Trophoblast cell (in vitro differentiated cells and primary cell): ENCODE measurements at regions not wholly inside any gene's neighbourhood (a gene's known extent, or its start where the extent isn't known, plus 50 kb on each side); places are given as distances from the start of the nearest gene placed in this dataset.

Source experiments
- DNase-seq, 2 donors: peaks; one replicate each; pipeline ENCODE4 v3.0.0-alpha.2; 2016
- H2AFZ ChIP-seq: 2 replicates; pipeline ENCODE4 v1.6.1; 2013; ENCODE audit warnings: low read length, moderate library complexity, mild to moderate bottlenecking; ENCODE audit not compliant: insufficient read depth, poor library complexity
- H2AK5ac ChIP-seq: 2 replicates; pipeline ENCODE4 v1.6.1; 2013; ENCODE audit warnings: mild to moderate bottlenecking, low read length
- H2BK120ac ChIP-seq: 2 replicates; pipeline ENCODE4 v1.6.1; 2013; ENCODE audit warnings: low read length, mild to moderate bottlenecking, moderate library complexity; ENCODE audit not compliant: insufficient read depth, poor library complexity
- H2BK12ac ChIP-seq: 2 replicates; pipeline ENCODE4 v1.6.1; 2013; ENCODE audit warnings: mild to moderate bottlenecking, low read length, moderate library complexity
- H2BK5ac ChIP-seq: 2 replicates; pipeline ENCODE4 v1.6.1; 2013; ENCODE audit warnings: low read length, low read depth, moderate library complexity, mild to moderate bottlenecking; ENCODE audit not compliant: poor library complexity
- H3K14ac ChIP-seq: 2 replicates; pipeline ENCODE4 v1.6.1; 2013; ENCODE audit warnings: mild to moderate bottlenecking, low read length
- H3K18ac ChIP-seq: 2 replicates; pipeline ENCODE4 v1.6.1; 2013; ENCODE audit warnings: mild to moderate bottlenecking, low read length
- H3K23ac ChIP-seq: 2 replicates; pipeline ENCODE4 v1.6.1; 2013; ENCODE audit warnings: low read length
- H3K27ac ChIP-seq: 2 replicates; pipeline ENCODE4 v1.5.1; 2013; ENCODE audit warnings: low read depth, mild to moderate bottlenecking, inconsistent platforms, low read length, moderate library complexity
- H3K27me3 ChIP-seq: 2 replicates; pipeline ENCODE4 v1.6.1; 2013; ENCODE audit warnings: inconsistent platforms, mild to moderate bottlenecking, low read length, moderate library complexity; ENCODE audit not compliant: insufficient read depth
- H3K36me3 ChIP-seq, 2 experiments: 1 replicate in 1 of 2; 2 replicates in 1 of 2; pipeline ENCODE4 v1.6.1; 2013; ENCODE audit warnings: low read length in 2 of 2, mild to moderate bottlenecking in 2 of 2, moderate library complexity in 1 of 2; ENCODE audit not compliant: insufficient read depth in 2 of 2, control insufficient read depth in 1 of 2
- H3K4ac ChIP-seq: 2 replicates; pipeline ENCODE4 v1.6.1; 2013; ENCODE audit warnings: low read depth, mild to moderate bottlenecking, low read length, moderate library complexity
- H3K4me1 ChIP-seq, 2 experiments: 1 replicate in 1 of 2; 2 replicates in 1 of 2; pipeline ENCODE4 v1.6.1; 2013; ENCODE audit warnings: low read length in 2 of 2, mild to moderate bottlenecking in 2 of 2, moderate library complexity in 1 of 2; ENCODE audit not compliant: insufficient read depth in 2 of 2, control insufficient read depth in 1 of 2
- H3K4me2 ChIP-seq: 2 replicates; pipeline ENCODE4 v1.6.1; 2013; ENCODE audit warnings: inconsistent platforms, mild to moderate bottlenecking, low read length, moderate library complexity
- H3K4me3 ChIP-seq: 2 replicates; pipeline ENCODE4 v1.5.1; 2013; ENCODE audit warnings: mild to moderate bottlenecking, low read depth, low read length, inconsistent platforms
- H3K79me1 ChIP-seq: one replicate; pipeline ENCODE4 v1.6.1; 2013; ENCODE audit warnings: low read length
- H3K79me2 ChIP-seq: 2 replicates; pipeline ENCODE4 v1.6.1; 2013; ENCODE audit warnings: low read length, mild to moderate bottlenecking; ENCODE audit not compliant: control insufficient read depth, insufficient read depth, poor library complexity
- H3K9ac ChIP-seq: 2 replicates; pipeline ENCODE4 v1.6.1; 2013; ENCODE audit warnings: mild to moderate bottlenecking, low read length
- H3K9me3 ChIP-seq: 2 replicates; pipeline ENCODE4 v1.6.1; 2013; ENCODE audit warnings: low read depth, mild to moderate bottlenecking, control low read depth, inconsistent platforms, low read length; ENCODE audit not compliant: insufficient read depth
- H4K12ac ChIP-seq: 2 replicates; pipeline ENCODE4 v1.6.1; 2013; ENCODE audit warnings: low read depth, mild to moderate bottlenecking, low read length, moderate library complexity
- H4K8ac ChIP-seq: 2 replicates; pipeline ENCODE4 v1.6.1; 2013; ENCODE audit warnings: low read depth, mild to moderate bottlenecking, low read length, moderate library complexity
- H4K91ac ChIP-seq: one replicate; pipeline ENCODE4 v1.6.1; 2013; ENCODE audit warnings: low read depth, mild to moderate bottlenecking, low read length, moderate library complexity
- WGBS: extraction: QIAGEN DNeasy Blood & Tissue Kit; methylation state at CpG from one replicate; pipeline ENCODE4 v1.1.7; 2013; ENCODE audit warnings: missing lambda C conversion rate; ENCODE audit not compliant: insufficient read length, insufficient coverage; ENCODE audit errors: extremely low coverage; 5-methylcytosine and 5-hydroxymethylcytosine counted together

- Histone ChIP-seq H3K4me1 (peaks cover 0 to 7% of the 10 kb centered on the region in 2 experiments), H3K79me1 (no peaks in the 10 kb centered on the region), H3K23ac (no peak overlapping the region), H3K27me3 (no peaks in the 10 kb centered on the region), H3K36me3 (no peaks in the 10 kb centered on the region), H3K4ac (no peak overlapping the region), H2AK5ac (no peak overlapping the region), H4K91ac (no peak overlapping the region), H3K79me2 (no peaks in the 10 kb centered on the region), H3K4me2 (no peak overlapping the region), H2BK12ac (no peak overlapping the region), H4K8ac (no peak overlapping the region), H3K27ac (no peak overlapping the region), H3K18ac (no peak overlapping the region), H2BK120ac (no peak overlapping the region), H3K4me3 (no peak overlapping the region), H3K9ac (no peak overlapping the region), H4K12ac (no peak overlapping the region), H3K14ac (no peak overlapping the region), H2AFZ (no peak overlapping the region), H2BK5ac (no peak overlapping the region), H3K9me3 (no peaks in the 10 kb centered on the region)
- DNase-seq: no peak
- no CpG with 5 or more reads among the region's 7 CpGs for WGBS
Measured at GRCh38 chr19:28422046-28422445, 790.9 kb downstream of the UQCRFS1 start.

GRCh38 chr19:28420811-28421550 lies 792.0 kb downstream of the UQCRFS1 start:
- Histone ChIP-seq H2BK5ac (no peak overlapping the region), H3K27ac (no peak overlapping the region), H3K27me3 (no peaks in the 10 kb centered on the region), H2BK120ac (no peak overlapping the region), H3K79me2 (no peaks in the 10 kb centered on the region), H4K8ac (no peak overlapping the region), H3K4me1 (peaks cover 0 to 7% of the 10 kb centered on the region in 2 experiments), H3K9ac (no peak overlapping the region), H3K4ac (no peak overlapping the region), H4K12ac (no peak overlapping the region), H2AK5ac (no peak overlapping the region), H3K36me3 (no peaks in the 10 kb centered on the region), H3K18ac (no peak overlapping the region), H2AFZ (no peak overlapping the region), H3K23ac (no peak overlapping the region), H2BK12ac (no peak overlapping the region), H3K9me3 (no peaks in the 10 kb centered on the region), H3K79me1 (no peaks in the 10 kb centered on the region), H3K4me2 (no peak overlapping the region), H3K14ac (no peak overlapping the region), H3K4me3 (no peak overlapping the region), H4K91ac (no peak overlapping the region)
- WGBS: no CpG with 5 or more reads among the region's 13 CpGs
- no peak for DNase-seq

GRCh38 chr19:28419312-28419711 lies 793.6 kb downstream of the UQCRFS1 start:
- no peak overlapping the region for H3K4ac ChIP-seq
- H3K79me1 ChIP-seq: no peaks in the 10 kb centered on the region
- H3K9ac ChIP-seq: no peak overlapping the region
- H4K8ac ChIP-seq: no peak overlapping the region
- H3K4me3 ChIP-seq: no peak overlapping the region
- H2AK5ac ChIP-seq: no peak overlapping the region
- H3K23ac ChIP-seq: no peak overlapping the region
- H3K27ac ChIP-seq: no peak overlapping the region
- H3K4me1 ChIP-seq: peaks cover 0 to 7% of the 10 kb centered on the region in 2 experiments
- no peak overlapping the region for H2BK12ac ChIP-seq
- no peaks in the 10 kb centered on the region for H3K9me3 ChIP-seq
- H3K36me3 ChIP-seq: no peaks in the 10 kb centered on the region
- H3K79me2 ChIP-seq: no peaks in the 10 kb centered on the region
- no peak overlapping the region for H2BK5ac ChIP-seq
- H4K91ac ChIP-seq: no peak overlapping the region
- no peak overlapping the region for H3K14ac ChIP-seq
- H3K4me2 ChIP-seq: no peak overlapping the region
- no peak overlapping the region for H3K18ac ChIP-seq
- no CpG with 5 or more reads among the region's 2 CpGs for WGBS
- no peak for DNase-seq
- H2AFZ ChIP-seq: no peak overlapping the region
- no peaks in the 10 kb centered on the region for H3K27me3 ChIP-seq
- H4K12ac ChIP-seq: no peak overlapping the region
- H2BK120ac ChIP-seq: no peak overlapping the region

- H3K79me1 ChIP-seq: no peaks in the 10 kb centered on the region
- no peak overlapping the region for H3K23ac ChIP-seq
- no peak overlapping the region for H3K9ac ChIP-seq
- no peak overlapping the region for H3K27ac ChIP-seq
- no peak overlapping the region for H4K8ac ChIP-seq
- no peak overlapping the region for H3K14ac ChIP-seq
- H3K27me3 ChIP-seq: no peaks in the 10 kb centered on the region
- H2BK12ac ChIP-seq: no peak overlapping the region
- H3K79me2 ChIP-seq: no peaks in the 10 kb centered on the region
- H3K4me2 ChIP-seq: no peak overlapping the region
- no peak overlapping the region for H4K12ac ChIP-seq
- H2BK120ac ChIP-seq: no peak overlapping the region
- DNase-seq: no peak
- no CpG with 5 or more reads among the region's 5 CpGs for WGBS
- no peak overlapping the region for H4K91ac ChIP-seq
- H2AFZ ChIP-seq: no peak overlapping the region
- H3K18ac ChIP-seq: no peak overlapping the region
- H2AK5ac ChIP-seq: no peak overlapping the region
- H3K4me3 ChIP-seq: no peak overlapping the region
- no peaks in the 10 kb centered on the region for H3K36me3 ChIP-seq
- peaks cover 0 to 2% of the 10 kb centered on the region in 2 experiments for H3K4me1 ChIP-seq
- no peaks in the 10 kb centered on the region for H3K9me3 ChIP-seq
- H3K4ac ChIP-seq: no peak overlapping the region
- H2BK5ac ChIP-seq: no peak overlapping the region
Measured at GRCh38 chr19:28417361-28417760, 795.6 kb downstream of the UQCRFS1 start.
